GM19467 (cell line): ENCODE measurements at regions not wholly inside any gene's neighbourhood (a gene's known extent, or its start where the extent isn't known, plus 50 kb on each side); places are given as distances from the start of the nearest gene placed in this dataset.

Experiments used
- ATAC-seq: cut with Tn5 transposase; IDR thresholded peaks from one replicate; pipeline ENCODE4 v1.9.1; 2021; ENCODE audit warnings: mild to moderate bottlenecking, moderate library complexity; ENCODE audit not compliant: unreplicated experiment

GRCh38 chr10:58885146-58885545 lies 291.3 kb upstream of the PHYHIPL start:
- ATAC-seq = no peak

GRCh38 chr10:58885686-58886345 lies 290.6 kb upstream of the PHYHIPL start:
- no peak for ATAC-seq

- ATAC-seq = no peak
These were observed 290.0 kb upstream of the PHYHIPL start for GRCh38 chr10:58886406-58886805.

GRCh38 chr10:58887474-58887873 lies 289.0 kb upstream of the PHYHIPL start:
- no peak for ATAC-seq

GRCh38 chr10:58888957-58889356 lies 287.5 kb upstream of the PHYHIPL start:
- no peak for ATAC-seq

- no peak for ATAC-seq
These were observed 284.4 kb upstream of the PHYHIPL start for GRCh38 chr10:58892031-58892531.

- no peak for ATAC-seq
These were observed 281.5 kb upstream of the PHYHIPL start for GRCh38 chr10:58894929-58895328.

- no peak for ATAC-seq
These were observed 280.2 kb upstream of the PHYHIPL start for GRCh38 chr10:58896229-58896628.

GRCh38 chr10:58897236-58897635 lies 279.2 kb upstream of the PHYHIPL start:
- no peak for ATAC-seq

- no peak for ATAC-seq
These were observed 278.7 kb upstream of the PHYHIPL start for GRCh38 chr10:58897708-58898107.

GRCh38 chr10:58898854-58899573 lies 277.4 kb upstream of the PHYHIPL start:
- no peak for ATAC-seq

GRCh38 chr10:58901092-58901646 lies 275.3 kb upstream of the PHYHIPL start:
- ATAC-seq = no peak

GRCh38 chr10:58903071-58903470 lies 273.4 kb upstream of the PHYHIPL start:
- no peak for ATAC-seq

- no peak for ATAC-seq
These were observed 266.6 kb upstream of the PHYHIPL start for GRCh38 chr10:58909881-58910280.

GRCh38 chr10:58913717-58914116 lies 262.7 kb upstream of the PHYHIPL start:
- ATAC-seq = no peak

GRCh38 chr10:58918887-58919286 lies 257.6 kb upstream of the PHYHIPL start:
- ATAC-seq = no peak

- ATAC-seq = no peak
These were observed 256.4 kb upstream of the PHYHIPL start for GRCh38 chr10:58919927-58920654.

GRCh38 chr10:58920655-58921003 lies 255.8 kb upstream of the PHYHIPL start:
- no peak for ATAC-seq

GRCh38 chr10:58921421-58921855 lies 255.0 kb upstream of the PHYHIPL start:
- ATAC-seq = no peak

GRCh38 chr10:58925381-58925780 lies 251.1 kb upstream of the PHYHIPL start:
- no peak for ATAC-seq

- no peak for ATAC-seq
These were observed 245.9 kb upstream of the PHYHIPL start for GRCh38 chr10:58930500-58930899.
